Right ventricle myocardium superior (tissue), 1 donor: ENCODE measurements at regions not wholly inside any gene's neighbourhood (a gene's known extent, or its start where the extent isn't known, plus 50 kb on each side); places are given as distances from the start of the nearest gene placed in this dataset.
"Not testable (repeated sequence)": the region's sequence is repeated elsewhere in the genome, so short reads cannot be mapped to it uniquely, and the experiment has no call there.

Experiments
- ATAC-seq: fragments of 200-7000 bp; cut with Tn5 transposase; one replicate; pipeline ENCODE4 v1.9.1; 2020; ENCODE audit warnings: mild to moderate bottlenecking; ENCODE audit not compliant: poor library complexity
- DNase-seq: peaks from one replicate; pipeline ENCODE4 v3.0.0-alpha.2; 2020
- intact Hi-C: fragments of 100-400 bp; cut with DNase I; formaldehyde crosslinking; loops from one replicate; pipeline ENCODE4 v1.11.2; 2022
- donor health status: DM: no; HTN: yes; CAD: no; lungs with severe emphysema.

DNA sequence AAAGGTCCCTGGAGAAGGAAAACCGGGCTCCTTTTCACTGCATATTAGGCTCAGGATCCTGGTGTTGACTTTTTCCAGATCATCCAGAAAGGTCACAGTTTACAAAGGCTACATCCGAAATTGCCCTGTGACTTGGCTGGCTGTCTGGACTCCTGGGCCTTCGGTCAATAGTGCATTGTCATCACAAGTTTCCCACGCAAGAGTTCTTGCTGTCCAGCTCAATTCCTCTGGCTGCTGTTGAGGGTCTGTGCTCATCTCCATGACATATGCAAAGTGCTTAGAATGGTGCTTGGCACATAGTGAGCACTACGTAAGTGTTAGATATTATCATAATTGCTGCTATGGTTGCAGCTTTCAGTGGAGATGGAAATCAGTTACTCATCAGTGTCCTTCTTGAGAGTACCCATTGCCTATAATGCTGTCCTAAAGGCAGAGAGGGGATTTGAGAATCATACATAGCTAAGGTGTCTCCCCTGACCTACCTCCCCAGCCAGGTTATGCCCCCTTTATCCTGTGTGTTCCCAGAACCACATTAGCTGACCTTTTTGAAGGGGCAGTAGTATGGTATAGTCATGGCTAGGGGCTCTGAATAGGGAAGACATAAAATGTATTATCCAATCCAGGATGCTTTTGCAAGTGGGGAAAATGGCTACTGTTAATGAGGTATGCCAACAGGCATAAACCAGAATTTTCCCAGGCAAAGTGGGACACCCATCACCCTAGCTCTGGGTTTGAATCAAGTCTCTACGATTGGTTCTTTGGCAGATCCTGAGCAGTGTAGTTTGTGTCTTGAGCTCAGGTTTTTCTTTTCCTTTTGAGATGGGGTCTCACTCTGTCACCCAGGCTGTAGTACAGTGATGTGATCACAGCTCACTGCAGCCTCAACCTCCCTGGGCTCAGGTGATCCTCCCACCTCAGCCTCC is 132.0 kb upstream of the CCND2 start:
- ATAC-seq (peak; percentile 36), DNase-seq (no peak)
- intact Hi-C loops, result no loop called here

- ATAC-seq, result no peak
- DNase-seq, result no peak
- intact Hi-C loops, result no loop called here
Measured at GRCh38 chr12:4140581-4141301, 132.8 kb upstream of the CCND2 start.

DNA sequence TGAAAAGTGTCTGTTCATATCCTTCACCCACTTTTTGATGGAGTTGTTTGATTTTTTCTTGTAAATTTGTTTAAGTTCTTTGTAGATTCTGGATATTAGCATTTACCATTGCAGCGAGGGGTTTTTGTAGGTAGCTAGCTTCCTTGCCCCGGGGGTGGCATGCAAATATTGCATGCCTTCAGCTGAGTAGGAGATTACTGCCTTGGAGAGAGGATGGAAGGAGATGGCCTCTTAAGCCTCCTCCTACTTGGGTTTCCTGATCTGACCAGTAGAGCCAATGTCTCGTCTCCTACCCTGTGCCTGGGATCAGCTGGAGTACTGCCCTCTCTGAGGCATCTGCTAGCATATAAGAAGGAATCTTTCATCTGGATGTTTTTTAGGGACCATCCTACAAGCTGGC is 134.4 kb upstream of the CCND2 start:
- DNase-seq (no peak), ATAC-seq (no peak)
- intact Hi-C loops, result no loop called here

DNA sequence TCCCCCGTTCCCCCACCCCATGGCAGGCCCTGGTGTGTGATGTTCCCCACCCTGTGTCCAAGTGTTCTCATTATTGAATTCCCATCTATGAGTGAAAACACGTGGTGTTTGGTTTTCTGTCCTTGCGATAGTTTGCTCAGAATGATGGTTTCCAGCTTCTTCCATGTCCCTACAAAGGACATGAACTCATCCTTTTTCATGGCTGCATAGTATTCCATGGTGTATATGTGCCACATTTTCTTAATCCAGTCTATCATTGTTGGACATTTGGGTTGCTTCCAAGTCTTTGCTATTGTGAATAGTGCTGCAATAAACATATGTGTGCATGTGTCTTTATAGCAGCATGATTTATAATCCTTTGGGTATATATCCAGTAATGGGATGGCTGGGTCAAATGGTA is 135.0 kb upstream of the CCND2 start:
- DNase-seq, ATAC-seq, intact Hi-C loops: not testable (repeated sequence)

DNA sequence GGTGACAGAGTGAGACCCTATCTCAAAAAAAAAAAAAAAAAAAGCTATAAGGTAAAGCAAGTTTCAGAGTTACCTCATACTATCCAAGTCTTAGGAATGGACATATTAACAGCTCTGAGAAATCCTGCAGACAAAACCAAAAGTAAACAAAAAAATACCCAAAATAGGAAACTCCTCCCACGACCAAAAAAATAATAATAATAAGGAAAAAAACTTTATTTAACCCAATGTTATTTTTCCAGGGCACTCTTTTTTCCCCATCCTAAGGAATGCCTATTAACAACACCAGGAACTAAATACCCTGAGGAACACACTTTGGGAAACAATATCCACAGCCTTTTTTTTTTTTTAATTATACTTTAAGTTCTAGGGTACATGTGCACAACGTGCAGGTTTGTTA is 135.5 kb upstream of the CCND2 start:
- ATAC-seq (no peak), DNase-seq (no peak)
- intact Hi-C loops, result no loop called here

GRCh38 chr12:4137441-4137840 is 136.1 kb upstream of the CCND2 start:
- ATAC-seq (no peak), DNase-seq (no peak)
- intact Hi-C loops, result no loop called here

DNA sequence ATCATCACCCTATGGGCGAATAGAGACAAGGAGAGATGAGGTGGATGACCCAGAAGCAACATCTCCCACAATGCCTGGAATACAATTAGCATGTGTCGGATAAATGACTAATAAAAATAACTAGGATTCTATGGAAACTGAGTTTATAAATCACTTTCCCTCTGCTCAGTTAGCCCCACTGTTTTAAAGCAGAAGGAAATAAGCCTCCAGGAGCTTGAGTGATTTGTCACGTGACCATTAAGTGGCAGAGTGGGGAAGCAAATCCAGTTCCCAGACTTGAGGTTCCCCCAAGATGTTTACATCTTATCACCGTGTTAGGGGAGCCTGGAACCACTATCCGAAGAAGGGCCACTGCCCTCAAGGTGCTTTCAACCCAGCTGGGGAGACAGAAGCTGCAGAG is 136.5 kb upstream of the CCND2 start:
- no peak for ATAC-seq
- intact Hi-C loops, result no loop called here
- DNase-seq, result no peak

- intact Hi-C loops, result no loop called here
- ATAC-seq (peak; percentile 39), DNase-seq (peak; percentile 49)
Measured at GRCh38 chr12:4135919-4136605, 137.5 kb upstream of the CCND2 start.

DNA sequence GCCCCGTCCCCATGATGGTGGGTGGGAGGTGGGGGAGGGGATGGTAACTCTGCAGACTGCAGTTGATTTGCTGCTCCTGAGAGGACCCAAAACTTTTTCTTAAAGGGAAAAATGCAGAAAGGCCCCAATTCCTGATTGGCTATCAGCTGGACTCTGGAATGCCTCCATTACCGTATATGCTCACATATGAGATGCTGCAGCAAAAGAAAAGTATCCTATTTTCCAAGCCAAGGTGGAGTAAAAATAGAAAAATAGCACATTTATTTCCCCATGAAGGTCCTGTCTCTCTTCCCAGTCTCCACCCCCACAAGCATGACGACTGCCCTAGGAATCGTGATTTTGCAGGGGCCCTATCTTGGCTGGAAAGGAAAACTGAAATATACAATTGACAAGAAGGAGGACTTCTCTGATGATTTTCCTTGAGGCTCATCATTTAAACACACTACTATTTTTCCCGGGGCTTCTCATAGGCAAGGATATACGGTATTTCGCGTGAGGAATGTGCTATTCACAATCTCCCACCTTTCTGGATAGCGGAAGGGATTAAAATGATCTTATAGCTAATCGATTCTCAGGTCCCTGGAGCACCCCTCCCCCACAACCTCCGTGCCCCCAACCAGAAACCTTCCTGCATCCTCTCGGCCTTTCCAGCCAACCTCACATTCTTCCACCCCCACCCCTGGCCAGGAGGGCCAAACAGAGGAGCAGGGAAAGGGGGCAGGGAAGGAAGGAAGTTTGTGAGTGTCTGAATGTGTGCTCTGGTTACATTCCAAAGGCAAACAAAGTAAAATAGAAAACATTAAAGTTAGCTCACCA is 138.9 kb upstream of the CCND2 start:
- no peak for ATAC-seq
- intact Hi-C loops, result no loop called here
- no peak for DNase-seq

DNA sequence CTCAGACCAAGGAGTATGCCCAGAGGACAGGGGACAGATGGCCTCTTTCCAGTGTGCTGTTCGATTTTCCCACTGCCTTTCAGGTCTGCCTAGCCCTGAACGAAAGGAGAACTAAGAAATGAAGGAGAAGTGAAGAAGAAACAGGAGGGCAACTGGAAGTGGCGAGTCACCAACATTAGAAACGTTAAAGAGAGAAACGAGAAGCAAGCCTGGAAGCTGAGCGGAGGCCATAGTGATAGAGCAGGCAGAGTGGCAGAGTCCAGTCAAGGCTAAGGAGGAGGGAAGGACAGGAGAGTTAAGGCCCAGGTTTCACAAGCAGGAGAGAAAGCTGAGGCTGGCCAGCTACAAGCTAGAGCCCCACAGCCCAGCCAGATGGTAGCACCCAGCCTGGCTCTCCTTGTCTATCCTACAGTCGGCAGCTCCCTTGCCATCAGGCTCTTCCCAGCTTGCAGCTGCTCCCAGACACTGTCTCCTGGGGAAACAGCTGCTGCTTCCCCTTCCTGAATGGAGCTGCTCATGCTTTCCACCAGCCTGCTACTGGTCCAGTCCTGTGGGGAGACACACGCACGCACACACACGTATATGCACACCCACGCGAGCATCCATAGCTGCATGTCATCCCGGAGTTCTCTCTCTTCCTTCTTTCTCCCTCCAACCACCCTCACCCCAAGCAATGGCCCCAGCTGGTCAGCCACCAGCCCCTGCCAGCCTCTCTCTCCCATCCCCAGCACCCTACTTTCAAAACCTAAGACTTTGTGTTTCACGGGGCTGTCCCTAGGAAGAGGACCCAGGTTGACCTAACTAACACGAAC is 139.7 kb upstream of the CCND2 start:
- ATAC-seq (no peak), DNase-seq (no peak)
- intact Hi-C loops, result no loop called here

DNA sequence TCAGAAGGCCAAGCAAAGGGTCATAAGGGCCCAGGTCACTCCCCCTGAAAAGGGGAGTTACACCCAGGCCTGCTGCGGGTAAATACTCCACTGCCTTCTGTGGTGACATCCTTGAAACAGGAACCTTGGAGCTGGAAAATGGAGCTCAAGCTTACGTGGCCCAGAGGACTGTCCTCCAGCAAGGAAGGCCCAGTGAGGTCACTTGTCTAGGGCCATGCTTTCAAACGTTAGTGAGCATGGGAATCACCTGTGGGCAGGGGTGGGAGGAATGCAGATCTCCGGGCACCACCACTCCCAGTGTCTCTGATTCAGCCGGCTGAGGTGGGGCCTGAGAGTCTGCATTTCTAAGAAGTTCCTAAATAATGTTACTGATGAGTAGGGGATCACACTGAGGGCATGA is 140.5 kb upstream of the CCND2 start:
- intact Hi-C loops, result no loop called here
- no peak for ATAC-seq

GRCh38 chr12:4121506-4122020 is 152.0 kb upstream of the CCND2 start:
- intact Hi-C loops, result no loop called here
- DNase-seq (no peak), ATAC-seq (no peak)

More for the DNA sequence above, 140.5 kb upstream of the CCND2 start:
- DNase-seq, result no peak

- DNase-seq, result no peak
Measured at GRCh38 chr12:4120316-4120917, 153.1 kb upstream of the CCND2 start.

DNA sequence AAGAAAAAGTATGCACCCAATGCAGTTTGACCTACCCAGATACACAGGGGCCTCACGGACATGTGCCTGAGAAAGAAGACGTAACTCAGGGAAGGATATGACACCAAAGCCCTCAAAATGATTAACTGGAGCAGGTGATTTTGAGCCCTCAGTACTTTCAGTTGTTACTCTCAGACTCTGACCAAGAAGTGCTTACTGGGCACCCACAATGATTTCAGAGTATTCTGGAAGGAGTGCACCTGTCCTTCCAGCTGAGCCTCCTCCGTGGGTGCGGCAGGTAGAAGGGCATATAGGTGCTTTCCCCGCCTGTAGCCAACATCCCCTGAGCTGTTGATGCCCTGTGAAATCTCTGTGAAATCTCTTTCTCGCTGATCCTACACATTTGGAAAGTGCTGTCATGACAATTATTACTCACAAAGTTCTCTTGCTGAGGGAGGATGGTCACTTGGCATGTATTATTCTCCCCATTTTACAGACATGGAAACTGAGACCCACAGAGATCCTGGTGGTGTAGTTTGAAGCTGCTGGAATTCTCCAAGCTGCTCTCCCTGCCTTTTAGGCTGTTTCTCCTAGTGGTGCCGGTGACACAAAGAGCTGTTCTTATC is 154.3 kb upstream of the CCND2 start:
- intact Hi-C loops, result no loop called here
- ATAC-seq (no peak), DNase-seq (no peak)

More at GRCh38 chr12:4120316-4120917, 153.1 kb upstream of the CCND2 start:
- no peak for ATAC-seq
- intact Hi-C loops, result no loop called here

DNA sequence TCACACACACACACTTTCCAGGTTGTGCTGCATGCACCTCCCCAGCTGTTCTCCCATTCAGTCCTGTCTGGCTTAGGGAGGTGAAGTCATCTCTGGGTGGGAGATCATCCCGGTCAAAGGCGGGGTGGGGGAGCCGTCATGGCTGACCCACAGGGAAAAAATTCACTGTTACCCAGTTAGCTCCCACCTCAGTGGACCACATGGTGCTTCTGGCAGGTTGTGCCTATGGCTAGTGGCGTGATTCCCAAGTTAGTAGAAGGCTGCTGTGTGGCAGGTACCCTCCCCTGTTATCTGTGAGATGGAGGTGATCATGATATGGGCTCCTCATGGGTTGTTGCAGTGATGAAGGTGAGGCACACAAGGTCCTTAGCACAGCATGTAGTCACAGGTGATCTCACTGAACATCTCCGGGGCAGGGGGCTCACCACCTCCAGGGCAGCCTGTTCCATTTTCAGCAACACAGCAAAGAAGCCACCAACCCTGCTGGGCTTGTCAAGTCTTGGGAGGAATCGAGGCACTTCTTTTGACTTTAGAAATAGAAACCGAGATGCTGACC is 154.9 kb upstream of the CCND2 start:
- intact Hi-C loops, result no loop called here
- no peak for ATAC-seq
- DNase-seq, result no peak

GRCh38 chr12:4118017-4118510 is 155.5 kb upstream of the CCND2 start:
- peak; percentile 80 for ATAC-seq
- peak; percentile 77 for DNase-seq
- intact Hi-C loops, result no loop called here
